GM12865 (cell line): ENCODE measurements at regions not wholly inside any gene's neighbourhood (a gene's known extent, or its start where the extent isn't known, plus 50 kb on each side); places are given as distances from the start of the nearest gene placed in this dataset.
A peak's percentile ranks its signal among the peaks of the same experiment; 100 is the strongest.

Experiments used
- DNase-seq: peaks from one replicate; pipeline ENCODE4 v3.0.0; 2010; ENCODE audit warnings: low read depth
- H3K4me3 ChIP-seq: 2 replicates; pipeline ENCODE4 v1.5.1; 2011; ENCODE audit warnings: mild to moderate bottlenecking, low read depth, low read length, control low read depth
- CTCF ChIP-seq: IDR thresholded peaks from 2 replicates; pipeline ENCODE4 v1.5.1; 2011; ENCODE audit warnings: low read length, control low read depth, low read depth, inconsistent platforms; ENCODE audit not compliant: insufficient read depth; ENCODE audit errors: missing control alignments

GRCh38 chr11:95717314-95717713 is 72.3 kb downstream of the FAM76B start:
- DNase-seq: no peak
- no peak for TF ChIP-seq CTCF
- no peak overlapping the region for H3K4me3 ChIP-seq

DNA sequence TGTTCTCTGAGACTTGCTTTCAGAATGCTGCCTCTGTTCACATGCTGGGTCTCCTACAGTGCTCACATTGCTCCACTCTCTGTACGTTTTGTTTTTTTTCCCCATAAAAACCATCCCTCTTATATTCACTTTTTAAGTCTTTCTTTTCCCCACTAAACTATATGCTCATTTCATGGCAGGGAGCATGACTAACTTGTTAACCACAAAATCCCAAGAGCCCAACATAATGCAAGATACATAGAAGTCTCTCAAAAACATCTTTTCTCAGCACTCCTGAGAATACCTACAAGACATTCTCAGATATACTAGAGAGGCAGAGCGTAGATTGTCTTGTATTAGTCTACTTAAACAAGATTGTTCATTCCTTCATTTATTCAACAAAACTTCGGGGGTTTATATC is 73.3 kb downstream of the FAM76B start:
- no peak for TF ChIP-seq CTCF
- DNase-seq: no peak
- no peak overlapping the region for H3K4me3 ChIP-seq

DNA sequence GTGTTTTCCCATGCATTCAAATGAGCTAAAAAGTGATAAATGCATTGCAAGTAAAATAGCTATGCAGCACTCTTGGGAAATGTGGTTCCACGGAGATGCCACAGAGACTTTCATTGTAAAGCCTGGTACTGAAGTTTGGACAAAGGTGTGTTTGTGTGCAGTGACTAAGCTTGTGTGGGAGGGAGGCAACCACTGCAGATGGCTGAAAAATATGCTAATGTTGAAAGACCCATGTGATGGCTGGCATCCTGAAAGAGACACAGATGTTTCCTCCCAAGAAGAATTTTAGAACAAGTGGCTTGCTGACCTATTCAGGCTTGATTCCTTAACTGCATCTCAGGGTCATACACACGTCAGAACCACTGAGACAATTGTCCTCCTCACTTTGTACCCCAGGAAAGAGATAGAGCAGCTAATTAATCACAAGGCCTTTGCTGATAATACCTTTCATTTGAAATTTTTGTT is 73.8 kb downstream of the FAM76B start:
- no peak for TF ChIP-seq CTCF
- peak; percentile 81 for DNase-seq
- H3K4me3 ChIP-seq: no peak overlapping the region

GRCh38 chr11:95714843-95715776 is 74.5 kb downstream of the FAM76B start:
- H3K4me3 ChIP-seq: no peak overlapping the region
- TF ChIP-seq CTCF: no peak

GRCh38 chr11:95713428-95713827 is 76.2 kb downstream of the FAM76B start:
- TF ChIP-seq CTCF: no peak
- DNase-seq: no peak

More at GRCh38 chr11:95714843-95715776, 74.5 kb downstream of the FAM76B start:
- no peak for DNase-seq

GRCh38 chr11:95711945-95712221 is 77.7 kb downstream of the FAM76B start:
- H3K4me3 ChIP-seq: no peak overlapping the region
- no peak for TF ChIP-seq CTCF
- DNase-seq: no peak

More at GRCh38 chr11:95713428-95713827, 76.2 kb downstream of the FAM76B start:
- no peak overlapping the region for H3K4me3 ChIP-seq
